HG03280 (cell line): ENCODE measurements at regions not wholly inside any gene's neighbourhood (a gene's known extent, or its start where the extent isn't known, plus 50 kb on each side); places are given as distances from the start of the nearest gene placed in this dataset.
"Not testable (repeated sequence)": the region's sequence is repeated elsewhere in the genome, so short reads cannot be mapped to it uniquely, and the experiment has no call there.

Source experiments
- ATAC-seq: cut with Tn5 transposase; IDR thresholded peaks from one replicate; pipeline ENCODE4 v1.9.1; 2021; ENCODE audit warnings: mild to moderate bottlenecking, moderate library complexity; ENCODE audit not compliant: unreplicated experiment

GRCh38 chr16:64085296-64085695 lies 1036.6 kb downstream of the CDH11 start:
- no peak for ATAC-seq

- no peak for ATAC-seq
Observed at GRCh38 chr16:64084706-64085105, 1037.2 kb downstream of the CDH11 start.

- ATAC-seq = no peak
Observed at GRCh38 chr16:64083428-64084129, 1038.3 kb downstream of the CDH11 start.

- ATAC-seq = no peak
Observed at GRCh38 chr16:64077242-64077641, 1044.6 kb downstream of the CDH11 start.

GRCh38 chr16:64074706-64075105 lies 1047.2 kb downstream of the CDH11 start:
- no peak for ATAC-seq

GRCh38 chr16:64072131-64072730 lies 1049.6 kb downstream of the CDH11 start:
- not testable (repeated sequence) for ATAC-seq

- no peak for ATAC-seq
Observed at GRCh38 chr16:64065523-64065922, 1056.3 kb downstream of the CDH11 start.

GRCh38 chr16:64061621-64062020 lies 1060.2 kb downstream of the CDH11 start:
- no peak for ATAC-seq

- no peak for ATAC-seq
Observed at GRCh38 chr16:64060631-64061030, 1061.2 kb downstream of the CDH11 start.

GRCh38 chr16:64058685-64059084 lies 1063.2 kb downstream of the CDH11 start:
- no peak for ATAC-seq

GRCh38 chr16:64051824-64052223 lies 1070.0 kb downstream of the CDH11 start:
- no peak for ATAC-seq

GRCh38 chr16:64047878-64048277 lies 1074.0 kb downstream of the CDH11 start:
- ATAC-seq = no peak

- ATAC-seq = no peak
Observed at GRCh38 chr16:64047207-64047606, 1074.7 kb downstream of the CDH11 start.

GRCh38 chr16:64035337-64035736 lies 1086.5 kb downstream of the CDH11 start:
- no peak for ATAC-seq

GRCh38 chr16:64019339-64019738 lies 1102.5 kb downstream of the CDH11 start:
- ATAC-seq = no peak

- no peak for ATAC-seq
Observed at GRCh38 chr16:64017796-64018195, 1104.1 kb downstream of the CDH11 start.

- ATAC-seq = no peak
Observed at GRCh38 chr16:64013856-64014255, 1108.0 kb downstream of the CDH11 start.

GRCh38 chr16:64012166-64012565 lies 1109.7 kb downstream of the CDH11 start:
- ATAC-seq = no peak

GRCh38 chr16:64011650-64012049 lies 1110.2 kb downstream of the CDH11 start:
- no peak for ATAC-seq

GRCh38 chr16:64008131-64008530 lies 1113.7 kb downstream of the CDH11 start:
- no peak for ATAC-seq

- no peak for ATAC-seq
Observed at GRCh38 chr16:64004116-64004515, 1117.7 kb downstream of the CDH11 start.

GRCh38 chr16:63995025-63995424 lies 1126.8 kb downstream of the CDH11 start:
- ATAC-seq = no peak

- ATAC-seq = no peak
Observed at GRCh38 chr16:63983401-63983800, 1138.5 kb downstream of the CDH11 start.
